Body of pancreas (tissue), 4 donors: ENCODE measurements at regions not wholly inside any gene's neighbourhood (a gene's known extent, or its start where the extent isn't known, plus 50 kb on each side); places are given as distances from the start of the nearest gene placed in this dataset.

Source experiments
- ATAC-seq: fragments of 150-250 bp; one replicate; pipeline ENCODE4 v1.9.1; 2016
- DNase-seq, 4 donors: peaks; one replicate each; pipeline ENCODE4 v3.0.0-alpha.2; 2019
- H3K27ac ChIP-seq, 4 donors: fragments of 200-600 bp; sonication (generic); 1 replicate in 3 of 4; 2 replicates in 1 of 4; pipeline versions ENCODE4 v1.5.1 to v1.6.1; 2016 to 2019; ENCODE audit warnings: mild to moderate bottlenecking in 1 of 4, mixed read lengths in 1 of 4, moderate library complexity in 1 of 4
- H3K27me3 ChIP-seq, 2 donors: fragments of 200-600 bp; sonication (generic); one replicate each; pipeline ENCODE4 v1.6.0; 2016; ENCODE audit warnings: mild to moderate bottlenecking in 1 of 2
- H3K36me3 ChIP-seq, 2 donors: fragments of 200-600 bp; sonication (generic); replicated peaks in 1 of 2; 2 replicates each; pipeline ENCODE4 v1.5.1; 2016; ENCODE audit warnings: low read depth in 2 of 2; ENCODE audit not compliant: insufficient read depth in 1 of 2
- H3K4me1 ChIP-seq: fragments of 200-600 bp; sonication (generic); one replicate; pipeline ENCODE4 v1.6.0; 2016
- H3K4me3 ChIP-seq, 2 donors: fragments of 200-600 bp; sonication (generic); 1 replicate in 1 of 2; 2 replicates in 1 of 2; pipeline ENCODE4 v1.5.1; 2016 to 2019
- H3K9me3 ChIP-seq, 3 donors: fragments of 200-600 bp; sonication (generic); 1 replicate in 2 of 3; 2 replicates in 1 of 3; pipeline ENCODE4 v1.5.1; 2016
- POLR2A ChIP-seq, 3 donors: fragments of 450-650 bp; IDR thresholded peaks; one replicate each; pipeline ENCODE4 v1.6.1; 2016; ENCODE audit warnings: antibody characterized with exemption in 3 of 3, mild to moderate bottlenecking in 2 of 3
- WGBS, 2 donors: methylation state at CpG; one replicate each; pipeline ENCODE4 v1.1.5; 2017; 5-methylcytosine and 5-hydroxymethylcytosine counted together
- intact Hi-C: fragments of 100-400 bp; cut with DNase I; formaldehyde crosslinking; loops from one replicate; pipeline ENCODE4 v1.15.1; 2023
- TF ChIP-seq, protein P1 (sequence below), 7 experiments: fragments of 450-650 bp in 4 of 7; fragments of 200-600 bp in 3 of 7; sonication (generic) in 3 of 7; IDR thresholded peaks; one replicate each; pipeline ENCODE4 v1.5.1; 2016 to 2019; ENCODE audit warnings: antibody characterized with exemption in 7 of 7

- WGBS, 2 donors, result 76 to 84% methylated on average over 8 of the region's 8 CpGs
- ATAC-seq (no peak), DNase-seq (no peak)
- TF ChIP-seq, protein P1, sequence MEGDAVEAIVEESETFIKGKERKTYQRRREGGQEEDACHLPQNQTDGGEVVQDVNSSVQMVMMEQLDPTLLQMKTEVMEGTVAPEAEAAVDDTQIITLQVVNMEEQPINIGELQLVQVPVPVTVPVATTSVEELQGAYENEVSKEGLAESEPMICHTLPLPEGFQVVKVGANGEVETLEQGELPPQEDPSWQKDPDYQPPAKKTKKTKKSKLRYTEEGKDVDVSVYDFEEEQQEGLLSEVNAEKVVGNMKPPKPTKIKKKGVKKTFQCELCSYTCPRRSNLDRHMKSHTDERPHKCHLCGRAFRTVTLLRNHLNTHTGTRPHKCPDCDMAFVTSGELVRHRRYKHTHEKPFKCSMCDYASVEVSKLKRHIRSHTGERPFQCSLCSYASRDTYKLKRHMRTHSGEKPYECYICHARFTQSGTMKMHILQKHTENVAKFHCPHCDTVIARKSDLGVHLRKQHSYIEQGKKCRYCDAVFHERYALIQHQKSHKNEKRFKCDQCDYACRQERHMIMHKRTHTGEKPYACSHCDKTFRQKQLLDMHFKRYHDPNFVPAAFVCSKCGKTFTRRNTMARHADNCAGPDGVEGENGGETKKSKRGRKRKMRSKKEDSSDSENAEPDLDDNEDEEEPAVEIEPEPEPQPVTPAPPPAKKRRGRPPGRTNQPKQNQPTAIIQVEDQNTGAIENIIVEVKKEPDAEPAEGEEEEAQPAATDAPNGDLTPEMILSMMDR (IDR thresholded peaks at IDR 0.05), result no peak
- no peak for TF ChIP-seq POLR2A (IDR thresholded peaks at IDR 0.05)
- H3K4me1 ChIP-seq, result peaks cover 15% of the 10 kb centered on the region
- no peak overlapping the region for H3K27ac ChIP-seq
- no peaks in the 10 kb centered on the region for H3K9me3 ChIP-seq
- no peaks in the 10 kb centered on the region for H3K36me3 ChIP-seq
- intact Hi-C loops, result no loop called here
- H3K4me3 ChIP-seq, result no peak overlapping the region
- H3K27me3 ChIP-seq, result no peaks in the 10 kb centered on the region
These were observed 361.4 kb upstream of the ZNF32 start for GRCh38 chr10:44009891-44010632.

- intact Hi-C loops, result no loop called here
- TF ChIP-seq POLR2A (IDR thresholded peaks at IDR 0.05), result no peak
- TF ChIP-seq, protein P1 (IDR thresholded peaks at IDR 0.05), result no peak
- Histone ChIP-seq H3K27me3 (no peaks in the 10 kb centered on the region), H3K36me3 (no peaks in the 10 kb centered on the region), H3K9me3 (no peaks in the 10 kb centered on the region), H3K27ac (peak overlapping the region in 2 of 4 donors; percentile 64), H3K4me3 (no peak overlapping the region), H3K4me1 (peaks cover 15% of the 10 kb centered on the region)
- ATAC-seq (no peak), DNase-seq (no peak)
- 71 to 72% methylated on average over 11 of the region's 11 CpGs for WGBS, 2 donors
These were observed 360.4 kb upstream of the ZNF32 start for GRCh38 chr10:44008917-44009709.

GRCh38 chr10:44008270-44008916 is 359.7 kb upstream of the ZNF32 start:
- WGBS, 2 donors, result 58 to 75% methylated on average over 10 of the region's 10 CpGs
- ATAC-seq, result peak; percentile 91
- no peak for TF ChIP-seq POLR2A (IDR thresholded peaks at IDR 0.05)
- TF ChIP-seq, protein P1 (IDR thresholded peaks at IDR 0.05), result no peak
- peak; percentile 38 to 69 (median 49) for DNase-seq
- intact Hi-C loops, result no loop called here
- Histone ChIP-seq H3K4me1 (peaks cover 15% of the 10 kb centered on the region), H3K36me3 (no peaks in the 10 kb centered on the region), H3K4me3 (no peak overlapping the region), H3K9me3 (no peaks in the 10 kb centered on the region), H3K27ac (peak overlapping the region in 2 of 4 donors; percentile 64), H3K27me3 (no peaks in the 10 kb centered on the region)

DNA sequence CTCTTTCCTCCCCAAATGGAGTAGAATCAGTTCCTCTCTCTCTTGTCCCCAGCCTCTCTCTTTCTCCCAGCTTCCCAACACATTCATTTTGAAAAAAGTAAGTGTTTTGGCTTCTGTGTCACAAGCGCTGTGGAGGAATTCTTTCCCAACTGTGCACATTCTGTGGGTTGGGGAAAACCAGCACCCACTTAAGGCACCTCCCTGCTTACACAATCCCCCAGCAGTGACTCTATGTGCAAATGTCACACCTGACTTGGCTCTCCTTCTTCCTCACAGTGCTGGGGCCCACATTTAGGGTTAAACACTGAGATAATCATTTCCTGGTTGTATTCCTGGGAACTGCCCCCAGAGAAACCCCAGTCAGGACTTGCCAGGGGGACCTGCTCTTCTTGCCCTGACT is 358.1 kb upstream of the ZNF32 start:
- H3K9me3 ChIP-seq, result no peaks in the 10 kb centered on the region
- H3K27ac ChIP-seq, result no peak overlapping the region
- 90 to 91% methylated on average over 1 of the region's 1 CpG for WGBS, 2 donors
- DNase-seq (no peak), ATAC-seq (no peak)
- no peak for TF ChIP-seq POLR2A (IDR thresholded peaks at IDR 0.05)
- TF ChIP-seq, protein P1 (IDR thresholded peaks at IDR 0.05), result no peak
- no peaks in the 10 kb centered on the region for H3K36me3 ChIP-seq
- H3K4me1 ChIP-seq, result peaks cover 10% of the 10 kb centered on the region
- no peak overlapping the region for H3K4me3 ChIP-seq
- intact Hi-C loops, result no loop called here
- H3K27me3 ChIP-seq, result no peaks in the 10 kb centered on the region
